ENCODE measurements at regions not wholly inside any gene's neighbourhood (a gene's known extent, or its start where the extent isn't known, plus 50 kb on each side); places are given as distances from the start of the nearest gene placed in this dataset.

DNA sequence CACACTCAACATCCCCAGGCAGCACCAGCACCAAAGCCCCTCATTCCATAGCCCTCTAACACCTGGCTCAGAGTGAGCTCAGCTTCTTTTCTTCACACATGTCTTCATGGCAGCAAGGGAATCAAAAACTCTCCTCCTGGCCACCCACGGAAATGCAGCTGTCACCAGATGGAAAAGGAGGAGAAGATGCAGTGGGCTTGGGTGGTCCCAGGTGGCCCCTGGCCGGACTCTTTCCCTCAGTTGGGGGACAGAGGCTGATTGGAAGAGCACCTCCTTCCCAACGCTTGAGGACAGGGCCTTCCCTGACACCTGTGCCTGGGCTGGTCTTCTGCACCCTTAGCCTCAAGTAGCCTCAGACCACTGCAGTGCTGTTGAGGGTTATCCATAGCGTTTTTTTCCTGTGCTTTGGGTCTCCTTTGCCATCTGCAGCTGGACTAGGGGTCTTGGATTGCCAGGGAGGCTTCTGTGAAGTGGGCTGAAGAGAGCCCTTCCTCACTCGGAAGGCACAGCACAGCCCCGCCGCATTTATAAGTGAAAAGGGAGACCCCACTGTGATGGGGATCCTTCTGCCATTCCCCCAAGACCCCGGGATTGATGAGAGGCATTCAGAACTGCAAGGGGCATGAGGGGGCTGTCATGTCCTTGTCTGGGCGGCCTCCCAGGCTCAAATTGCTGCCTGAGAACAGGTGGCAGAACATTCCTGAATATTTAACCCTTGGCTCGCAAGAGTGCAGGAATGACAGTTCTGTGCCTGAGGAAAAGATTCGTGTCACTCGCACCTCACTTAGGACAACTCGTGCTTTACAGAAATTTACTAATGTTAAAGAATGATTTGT, 200.0 kb downstream of the AUH start:
- no peak for DNase-seq

GRCh38 chr9:91162311-91162710, 199.4 kb downstream of the AUH start:
- DNase-seq, result no peak

- DNase-seq, result no peak
Measured at GRCh38 chr9:91162784-91163443, 198.8 kb downstream of the AUH start.

GRCh38 chr9:91163444-91163772, 198.3 kb downstream of the AUH start:
- DNase-seq, result no peak

DNA sequence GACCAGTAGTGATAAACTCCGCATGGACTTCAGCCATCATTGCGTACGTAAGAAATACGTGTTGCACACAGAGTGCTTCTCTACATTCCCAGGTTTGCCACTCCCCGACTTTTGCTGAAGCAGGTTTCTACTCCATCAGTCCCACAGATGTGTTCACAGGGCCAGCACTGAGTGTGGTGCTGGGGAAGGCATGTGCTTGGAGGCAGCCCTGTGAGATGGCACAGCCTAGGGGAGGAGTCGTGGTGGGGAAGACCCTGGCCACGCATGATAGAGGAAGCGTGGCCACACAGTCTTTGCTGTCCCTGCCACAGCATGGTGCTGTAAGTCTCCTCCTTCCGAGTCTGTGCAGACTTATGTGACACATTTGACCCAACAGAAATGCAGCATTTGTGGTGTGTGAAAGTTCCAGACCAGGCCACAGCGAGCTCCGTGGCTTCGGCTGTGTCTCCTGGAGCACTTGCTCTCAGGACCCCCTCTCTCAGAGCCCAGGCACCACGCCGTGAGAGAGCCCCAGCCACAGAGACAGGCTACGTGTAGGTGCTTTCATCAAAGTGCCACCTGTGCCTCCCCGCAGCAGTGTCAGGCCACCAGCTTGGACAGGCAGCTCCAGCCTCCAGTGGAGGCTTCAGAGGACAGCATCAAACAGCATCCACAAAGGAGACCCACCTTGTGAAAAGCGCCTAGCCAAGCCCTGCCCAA, 197.8 kb downstream of the AUH start:
- no peak for DNase-seq

Measured in cerebellar nuclear complex (tissue), 1 donor.